ENCODE measurements at regions not wholly inside any gene's neighbourhood (a gene's known extent, or its start where the extent isn't known, plus 50 kb on each side); places are given as distances from the start of the nearest gene placed in this dataset.

DNA sequence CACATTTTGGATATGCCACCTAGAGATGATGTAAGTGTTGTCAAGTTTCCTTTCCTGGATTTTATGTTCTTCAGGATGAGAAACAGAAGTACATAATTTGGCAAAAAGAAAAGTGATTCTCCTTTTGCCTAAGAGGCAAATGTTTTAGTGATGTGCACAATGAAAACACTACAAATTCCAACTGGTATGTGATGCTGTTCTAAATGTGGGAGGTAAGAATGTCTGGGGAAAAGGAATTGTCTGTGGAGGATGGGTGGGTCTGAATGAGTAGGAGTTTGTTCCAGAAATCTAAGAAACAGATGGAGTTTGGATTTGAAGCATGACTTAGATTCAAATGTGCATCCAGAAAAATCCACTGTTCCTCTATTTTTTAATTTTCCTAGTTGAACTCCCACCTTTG lies 473.6 kb upstream of the SPRY2 start:
- no peak for TF ChIP-seq JUN (IDR thresholded peaks at IDR 0.05)
- TF ChIP-seq CTCF (IDR thresholded peaks at IDR 0.05) = no peak
- no peak for TF ChIP-seq POLR2AphosphoS2 (conservative IDR thresholded peaks at IDR 0.05; ENCODE audit: low read length)
- no peak for TF ChIP-seq NR3C1 (IDR thresholded peaks at IDR 0.05)
- no peak for TF ChIP-seq HDAC2 (IDR thresholded peaks at IDR 0.05)
- TF ChIP-seq HMGXB4 (CRISPR knock-in tag; IDR thresholded peaks at IDR 0.05; ENCODE audit: borderline replicate concordance) = no peak
- TF ChIP-seq MAZ (IDR thresholded peaks at IDR 0.05; ENCODE audit: borderline replicate concordance, low read depth, low read length) = no peak

Measured in A549 (cell line).